HCT116 (cell line): ENCODE measurements at regions not wholly inside any gene's neighbourhood (a gene's known extent, or its start where the extent isn't known, plus 50 kb on each side); places are given as distances from the start of the nearest gene placed in this dataset.

Experiments
- ATAC-seq: fragments of 200-7000 bp; cut with Tn5 transposase; 2 replicates; pipeline ENCODE4 v1.9.1; 2020; ENCODE audit warnings: mild to moderate bottlenecking, moderate library complexity
- BruUV-seq: library from RNA; stranded (reverse); fragments of 400-500 nt; replicated peaks from 2 replicates; lab custom pipeline; 2021; lab: Mats Ljungman, UMichigan
- CTCF ChIA-PET: fragments of 300-600 bp; sonication (Branson Sonifier 250); formaldehyde crosslinking; loops from one replicate; lab custom pipeline; 2021; ENCODE audit warnings: antibody characterized with exemption; lab: Charles Lee
- POLR2A ChIA-PET: fragments of 300-600, 350-600 bp; sonication (Branson Sonifier 250); formaldehyde crosslinking; loops from one replicate; lab custom pipeline; 2021; ENCODE audit warnings: antibody characterized with exemption; lab: Charles Lee
- RAD21 ChIA-PET, 2 experiments: fragments of 300-600 bp; sonication (Branson Sonifier 250); formaldehyde crosslinking; loops; one replicate each; lab custom pipeline; 2023; ENCODE audit warnings: low total read pairs in 2 of 2; ENCODE audit not compliant: uncharacterized antibody in 2 of 2, unreplicated experiment in 2 of 2, low non-redundant PET in 1 of 2; lab: Charles Lee
- DNase-seq: peaks from one replicate; pipeline ENCODE4 v3.0.0-alpha.2; 2010; ENCODE audit warnings: low read depth, low spot score
- H2AFZ ChIP-seq: fragments of 200-600 bp; shearing (Covaris generic), sonication (generic); 2 replicates; pipeline ENCODE4 v1.6.1; 2017; ENCODE audit warnings: low read depth, mixed run types, mixed read lengths, antibody characterized with exemption, low read length; ENCODE audit not compliant: poor library complexity, severe bottlenecking
- H3K27ac ChIP-seq: 2 replicates; pipeline ENCODE4 v1.5.1; 2012; ENCODE audit warnings: low read depth, low read length
- H3K27me3 ChIP-seq: fragments of 200-600 bp; sonication (generic); 2 replicates; pipeline ENCODE4 v1.6.1; 2016; ENCODE audit warnings: mixed run types, low read length, mixed read lengths; ENCODE audit not compliant: insufficient read depth
- H3K36me3 ChIP-seq, 2 experiments: fragments of 200-500 bp in 1 of 2; fragments of 200-600 bp in 1 of 2; sonication (Bioruptor generic) in 1 of 2; sonication (generic) in 1 of 2; 2 replicates each; pipeline versions ENCODE4 v1.5.1 to v1.6.1; 2014 to 2016; ENCODE audit warnings: low read length in 2 of 2, inconsistent platforms in 1 of 2, mixed read lengths in 1 of 2, mixed run types in 1 of 2; ENCODE audit not compliant: insufficient read depth in 2 of 2, control insufficient read depth in 1 of 2
- H3K4me1 ChIP-seq, 2 experiments: fragments of 200-600 bp in 1 of 2; sonication (generic) in 1 of 2; 2 replicates each; pipeline versions ENCODE4 v1.5.1 to v1.6.1; 2012 to 2017; ENCODE audit warnings: low read length in 2 of 2, inconsistent platforms in 1 of 2, mild to moderate bottlenecking in 1 of 2, mixed read lengths in 1 of 2, mixed run types in 1 of 2, moderate library complexity in 1 of 2; ENCODE audit not compliant: insufficient read depth in 2 of 2, control insufficient read depth in 1 of 2
- H3K4me2 ChIP-seq: fragments of 200-600 bp; sonication (generic); 2 replicates; pipeline ENCODE4 v1.6.1; 2017; ENCODE audit warnings: mixed run types, low read length, mixed read lengths
- H3K4me3 ChIP-seq, 2 experiments: fragments of 200-600 bp in 1 of 2; sonication (generic) in 1 of 2; replicated peaks in 1 of 2; 2 replicates each; pipeline ENCODE4 v1.5.1; 2011 to 2016; ENCODE audit warnings: low read length in 2 of 2, control low read depth in 1 of 2, low read depth in 1 of 2, mild to moderate bottlenecking in 1 of 2, mixed read lengths in 1 of 2, mixed run types in 1 of 2
- H3K79me2 ChIP-seq: fragments of 200-600 bp; sonication (generic); 2 replicates; pipeline ENCODE4 v1.6.1; 2017; ENCODE audit warnings: mild to moderate bottlenecking, mixed run types, low read length, moderate library complexity, mixed read lengths; ENCODE audit not compliant: insufficient read depth
- H3K9ac ChIP-seq: fragments of 200-600 bp; sonication (generic); 2 replicates; pipeline ENCODE4 v1.6.1; 2016; ENCODE audit warnings: low read length, mixed read lengths
- H3K9me2 ChIP-seq: fragments of 200-600 bp; sonication (generic), shearing (Covaris generic); 2 replicates; pipeline ENCODE4 v1.6.1; 2017; ENCODE audit warnings: mixed run types, mild to moderate bottlenecking, moderate library complexity; ENCODE audit not compliant: insufficient read depth
- H3K9me3 ChIP-seq, 2 experiments: fragments of 200-500 bp in 1 of 2; fragments of 200-600 bp in 1 of 2; sonication (Bioruptor generic) in 1 of 2; sonication (generic) in 1 of 2; 2 replicates each; pipeline ENCODE4 v1.6.1; 2014 to 2017; ENCODE audit warnings: low read length in 2 of 2, mixed read lengths in 2 of 2, inconsistent platforms in 1 of 2, low read depth in 1 of 2, mild to moderate bottlenecking in 1 of 2, mixed run types in 1 of 2, moderate library complexity in 1 of 2; ENCODE audit not compliant: control insufficient read depth in 1 of 2, insufficient read depth in 1 of 2
- H4K20me1 ChIP-seq: fragments of 200-600 bp; sonication (generic), shearing (Covaris generic); 2 replicates; pipeline ENCODE4 v1.6.1; 2017; ENCODE audit warnings: mixed run types, mild to moderate bottlenecking, moderate library complexity; ENCODE audit not compliant: insufficient read depth
- ATF3 ChIP-seq: IDR thresholded peaks from 2 replicates; pipeline ENCODE4 v1.6.1; 2012
- CEBPB ChIP-seq: IDR thresholded peaks from 2 replicates; pipeline ENCODE4 v1.6.1; 2012; ENCODE audit warnings: low read depth
- CTCF ChIP-seq, 3 experiments: fragments of 200-600 bp in 1 of 3; sonication (generic) in 1 of 3; IDR thresholded peaks in 2 of 3; conservative IDR thresholded peaks in 1 of 3; 2 replicates each; pipeline ENCODE4 v1.5.1; 2012 to 2017; ENCODE audit warnings: low read depth in 2 of 3, low read length in 2 of 3, antibody characterized with exemption in 1 of 3, borderline replicate concordance in 1 of 3, control low read depth in 1 of 3, mild to moderate bottlenecking in 1 of 3, mixed read lengths in 1 of 3, mixed run types in 1 of 3, moderate library complexity in 1 of 3; ENCODE audit not compliant: insufficient read depth in 1 of 3
- EGR1 ChIP-seq: IDR thresholded peaks from 2 replicates; pipeline ENCODE4 v1.6.1; 2012; ENCODE audit warnings: low read depth
- ELF1 ChIP-seq: IDR thresholded peaks from 2 replicates; pipeline ENCODE4 v1.6.1; 2012; ENCODE audit warnings: low read depth, borderline replicate concordance
- FOSL1 ChIP-seq: IDR thresholded peaks from 2 replicates; pipeline ENCODE4 v1.6.1; 2012; ENCODE audit warnings: low read depth
- JUND ChIP-seq: IDR thresholded peaks from 2 replicates; pipeline ENCODE4 v1.6.1; 2012
- SIN3A ChIP-seq: IDR thresholded peaks from 2 replicates; pipeline ENCODE4 v1.6.1; 2012; ENCODE audit warnings: low read depth
- SP1 ChIP-seq: IDR thresholded peaks from 2 replicates; pipeline ENCODE4 v1.6.1; 2012; ENCODE audit warnings: low read depth
- SRF ChIP-seq: IDR thresholded peaks from 2 replicates; pipeline ENCODE4 v1.6.1; 2012; ENCODE audit warnings: low read depth
- ZFX ChIP-seq: fragments of 450-650 bp; IDR thresholded peaks from 2 replicates; pipeline ENCODE4 v1.6.1; 2017
- intact Hi-C: fragments of 100-400 bp; cut with micrococcal nuclease; formaldehyde crosslinking; loops from 2 replicates; pipeline ENCODE4 v1.10.0; 2022
- TF ChIP-seq, protein P1 (sequence below): IDR thresholded peaks from 2 replicates; pipeline ENCODE4 v1.6.1; 2012
- TF ChIP-seq, protein P2 (sequence below): IDR thresholded peaks from 2 replicates; pipeline ENCODE4 v1.6.1; 2011; ENCODE audit warnings: mild to moderate bottlenecking, low read length, moderate library complexity; ENCODE audit not compliant: insufficient replicate concordance; ENCODE audit errors: extremely low read depth
- TF ChIP-seq, protein P3 (sequence below): IDR thresholded peaks from 2 replicates; pipeline ENCODE4 v1.6.1; 2012; ENCODE audit warnings: low read depth

- TF ChIP-seq, protein P1, sequence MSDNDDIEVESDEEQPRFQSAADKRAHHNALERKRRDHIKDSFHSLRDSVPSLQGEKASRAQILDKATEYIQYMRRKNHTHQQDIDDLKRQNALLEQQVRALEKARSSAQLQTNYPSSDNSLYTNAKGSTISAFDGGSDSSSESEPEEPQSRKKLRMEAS = no peak
- no peak for TF ChIP-seq SP1
- no peak for TF ChIP-seq SRF
- no peak for ATAC-seq
- Histone ChIP-seq H4K20me1 (no peaks in the 10 kb centered on the region), H3K9me2 (no peaks in the 10 kb centered on the region), H3K4me1 (no peaks in the 10 kb centered on the region), H3K79me2 (no peaks in the 10 kb centered on the region), H3K27me3 (no peaks in the 10 kb centered on the region), H3K9me3 (no peaks in the 10 kb centered on the region), H3K36me3 (no peaks in the 10 kb centered on the region), H3K4me2 (no peak overlapping the region), H2AFZ (no peak overlapping the region), H3K27ac (no peak overlapping the region), H3K4me3 (no peak overlapping the region), H3K9ac (no peak overlapping the region)
- CTCF ChIA-PET = no interaction called here
- no peak for DNase-seq
- intact Hi-C loops = no loop called here
- RAD21 ChIA-PET = no interaction called here
- no TSS peak for BruUV-seq
- POLR2A ChIA-PET = no interaction called here
Measured at GRCh38 chr3:27044931-27045481, 324.2 kb downstream of the NEK10 start.

DNA sequence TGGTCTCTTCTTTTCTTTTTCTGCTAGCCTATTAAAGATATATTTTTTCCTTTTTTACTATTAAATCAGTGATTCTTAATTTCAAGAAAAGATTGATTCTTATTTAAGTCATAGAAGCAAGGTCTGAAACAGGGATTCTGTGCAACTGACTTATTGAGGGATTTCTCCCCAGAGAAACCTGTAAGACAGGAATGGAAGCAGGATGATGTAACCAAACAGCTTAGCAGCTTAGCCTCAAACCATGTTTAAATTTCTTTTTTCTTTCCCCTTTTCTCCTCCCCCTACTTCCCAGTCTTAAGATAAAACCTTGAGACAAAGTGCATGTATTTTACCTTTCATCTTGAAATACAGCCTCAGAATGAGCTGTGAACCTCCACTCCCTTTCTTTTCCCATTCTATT is 322.8 kb downstream of the NEK10 start:
- intact Hi-C loops = no loop called here
- no peaks in the 10 kb centered on the region for H3K36me3 ChIP-seq
- ChIA-PET POLR2A (no interaction called here), RAD21 (no interaction called here), CTCF (no interaction called here)
- no peak overlapping the region for H2AFZ ChIP-seq
- ATAC-seq = no peak
- no peaks in the 10 kb centered on the region for H4K20me1 ChIP-seq
- no peak overlapping the region for H3K27ac ChIP-seq
- no peak overlapping the region for H3K4me2 ChIP-seq
- H3K9ac ChIP-seq = no peak overlapping the region
- BruUV-seq = no TSS peak
- DNase-seq = no peak
- H3K4me1 ChIP-seq = no peaks in the 10 kb centered on the region
- no peak overlapping the region for H3K4me3 ChIP-seq
- H3K9me2 ChIP-seq = no peaks in the 10 kb centered on the region
- H3K79me2 ChIP-seq = no peaks in the 10 kb centered on the region
- no peaks in the 10 kb centered on the region for H3K27me3 ChIP-seq
- no peaks in the 10 kb centered on the region for H3K9me3 ChIP-seq
- TF ChIP-seq SP1 (no peak), EGR1 (no peak), FOSL1 (no peak), ZFX (no peak), CEBPB (no peak), JUND (no peak), CTCF (IDR thresholded peaks at IDR 0.05 in 2 of 3, conservative IDR thresholded peaks at IDR 0.05 in 1 of 3; ENCODE audit: borderline replicate concordance in 1 of 3, insufficient read depth in 1 of 3, low read depth in 2 of 3, low read length in 2 of 3) (no peak), ELF1 (no peak), SIN3A (no peak), ATF3 (no peak)
- TF ChIP-seq, protein P2, sequence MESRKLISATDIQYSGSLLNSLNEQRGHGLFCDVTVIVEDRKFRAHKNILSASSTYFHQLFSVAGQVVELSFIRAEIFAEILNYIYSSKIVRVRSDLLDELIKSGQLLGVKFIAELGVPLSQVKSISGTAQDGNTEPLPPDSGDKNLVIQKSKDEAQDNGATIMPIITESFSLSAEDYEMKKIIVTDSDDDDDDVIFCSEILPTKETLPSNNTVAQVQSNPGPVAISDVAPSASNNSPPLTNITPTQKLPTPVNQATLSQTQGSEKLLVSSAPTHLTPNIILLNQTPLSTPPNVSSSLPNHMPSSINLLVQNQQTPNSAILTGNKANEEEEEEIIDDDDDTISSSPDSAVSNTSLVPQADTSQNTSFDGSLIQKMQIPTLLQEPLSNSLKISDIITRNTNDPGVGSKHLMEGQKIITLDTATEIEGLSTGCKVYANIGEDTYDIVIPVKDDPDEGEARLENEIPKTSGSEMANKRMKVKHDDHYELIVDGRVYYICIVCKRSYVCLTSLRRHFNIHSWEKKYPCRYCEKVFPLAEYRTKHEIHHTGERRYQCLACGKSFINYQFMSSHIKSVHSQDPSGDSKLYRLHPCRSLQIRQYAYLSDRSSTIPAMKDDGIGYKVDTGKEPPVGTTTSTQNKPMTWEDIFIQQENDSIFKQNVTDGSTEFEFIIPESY = no peak
- TF ChIP-seq, protein P3, sequence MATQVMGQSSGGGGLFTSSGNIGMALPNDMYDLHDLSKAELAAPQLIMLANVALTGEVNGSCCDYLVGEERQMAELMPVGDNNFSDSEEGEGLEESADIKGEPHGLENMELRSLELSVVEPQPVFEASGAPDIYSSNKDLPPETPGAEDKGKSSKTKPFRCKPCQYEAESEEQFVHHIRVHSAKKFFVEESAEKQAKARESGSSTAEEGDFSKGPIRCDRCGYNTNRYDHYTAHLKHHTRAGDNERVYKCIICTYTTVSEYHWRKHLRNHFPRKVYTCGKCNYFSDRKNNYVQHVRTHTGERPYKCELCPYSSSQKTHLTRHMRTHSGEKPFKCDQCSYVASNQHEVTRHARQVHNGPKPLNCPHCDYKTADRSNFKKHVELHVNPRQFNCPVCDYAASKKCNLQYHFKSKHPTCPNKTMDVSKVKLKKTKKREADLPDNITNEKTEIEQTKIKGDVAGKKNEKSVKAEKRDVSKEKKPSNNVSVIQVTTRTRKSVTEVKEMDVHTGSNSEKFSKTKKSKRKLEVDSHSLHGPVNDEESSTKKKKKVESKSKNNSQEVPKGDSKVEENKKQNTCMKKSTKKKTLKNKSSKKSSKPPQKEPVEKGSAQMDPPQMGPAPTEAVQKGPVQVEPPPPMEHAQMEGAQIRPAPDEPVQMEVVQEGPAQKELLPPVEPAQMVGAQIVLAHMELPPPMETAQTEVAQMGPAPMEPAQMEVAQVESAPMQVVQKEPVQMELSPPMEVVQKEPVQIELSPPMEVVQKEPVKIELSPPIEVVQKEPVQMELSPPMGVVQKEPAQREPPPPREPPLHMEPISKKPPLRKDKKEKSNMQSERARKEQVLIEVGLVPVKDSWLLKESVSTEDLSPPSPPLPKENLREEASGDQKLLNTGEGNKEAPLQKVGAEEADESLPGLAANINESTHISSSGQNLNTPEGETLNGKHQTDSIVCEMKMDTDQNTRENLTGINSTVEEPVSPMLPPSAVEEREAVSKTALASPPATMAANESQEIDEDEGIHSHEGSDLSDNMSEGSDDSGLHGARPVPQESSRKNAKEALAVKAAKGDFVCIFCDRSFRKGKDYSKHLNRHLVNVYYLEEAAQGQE = no peak
